ENCODE measurements at regions not wholly inside any gene's neighbourhood (a gene's known extent, or its start where the extent isn't known, plus 50 kb on each side); places are given as distances from the start of the nearest gene placed in this dataset.
A peak's percentile ranks its signal among the peaks of the same experiment; 100 is the strongest.

GRCh38 chr11:42524534-42525227 is 787.1 kb upstream of the API5 start:
- DNase-seq: peak; percentile 19 to 29

GRCh38 chr11:42526426-42526825 is 785.4 kb upstream of the API5 start:
- DNase-seq: no peak

- DNase-seq: no peak
Observed at GRCh38 chr11:42528471-42528870, 783.3 kb upstream of the API5 start.

- DNase-seq: no peak
Observed at GRCh38 chr11:42528911-42529310, 782.9 kb upstream of the API5 start.

- no peak for DNase-seq
Observed at GRCh38 chr11:42536611-42537360, 775.0 kb upstream of the API5 start.

- DNase-seq: no peak
Observed at GRCh38 chr11:42542336-42542735, 769.5 kb upstream of the API5 start.

- DNase-seq: no peak
Observed at GRCh38 chr11:42543844-42544419, 767.9 kb upstream of the API5 start.

- DNase-seq: no peak
Observed at GRCh38 chr11:42544726-42545125, 767.1 kb upstream of the API5 start.

- no peak for DNase-seq
Observed at GRCh38 chr11:42545954-42546353, 765.8 kb upstream of the API5 start.

GRCh38 chr11:42552786-42553185 is 759.0 kb upstream of the API5 start:
- no peak for DNase-seq

- DNase-seq: no peak
Observed at GRCh38 chr11:42555190-42555589, 756.6 kb upstream of the API5 start.

- DNase-seq: no peak
Observed at GRCh38 chr11:42571131-42571877, 740.5 kb upstream of the API5 start.

- DNase-seq: no peak
Observed at GRCh38 chr11:42571878-42572610, 739.8 kb upstream of the API5 start.

GRCh38 chr11:42576318-42576717 is 735.5 kb upstream of the API5 start:
- DNase-seq: no peak

GRCh38 chr11:42589286-42589685 is 722.5 kb upstream of the API5 start:
- DNase-seq: no peak

GRCh38 chr11:42591841-42592240 is 720.0 kb upstream of the API5 start:
- DNase-seq: no peak

- DNase-seq: no peak
Observed at GRCh38 chr11:42593441-42593840, 718.4 kb upstream of the API5 start.

- DNase-seq: no peak
Observed at GRCh38 chr11:42595876-42596275, 715.9 kb upstream of the API5 start.

GRCh38 chr11:42596576-42597145 is 715.1 kb upstream of the API5 start:
- no peak for DNase-seq

- DNase-seq: no peak
Observed at GRCh38 chr11:42598341-42598740, 713.5 kb upstream of the API5 start.

- DNase-seq: no peak
Observed at GRCh38 chr11:42620796-42621195, 691.0 kb upstream of the API5 start.

All from activated T-cell treated with anti-CD3 and anti-CD28 coated beads, Interleukin-2, amount 50 U/mL, for 48 hours (primary cell).